Adrenal gland (tissue), 5 donors: ENCODE measurements at regions not wholly inside any gene's neighbourhood (a gene's known extent, or its start where the extent isn't known, plus 50 kb on each side); places are given as distances from the start of the nearest gene placed in this dataset.

Experiments used
- CTCF ChIP-seq, 6 experiments: fragments of 450-650 bp in 4 of 6; fragments of 200-600 bp in 2 of 6; sonication (generic) in 1 of 6; IDR thresholded peaks; 1 replicate in 5 of 6; 2 replicates in 1 of 6; pipeline versions ENCODE4 v1.5.1 to v1.8.0; 2016 to 2021; ENCODE audit warnings: antibody characterized with exemption in 6 of 6, mild to moderate bottlenecking in 2 of 6, moderate library complexity in 1 of 6
- POLR2A ChIP-seq, 2 donors: fragments of 450-650 bp; IDR thresholded peaks; one replicate each; pipeline ENCODE4 v1.6.1; 2017; ENCODE audit warnings: antibody characterized with exemption in 2 of 2, mild to moderate bottlenecking in 2 of 2, moderate library complexity in 1 of 2
- donor health status: DM: no; HTN: no; CAD: no.

- TF ChIP-seq CTCF (IDR thresholded peaks at IDR 0.05), result no peak
- no peak for TF ChIP-seq POLR2A (IDR thresholded peaks at IDR 0.05)
Measured at GRCh38 chr7:120023494-120024167, 249.3 kb upstream of the KCND2 start.
